H1 (cell line): ENCODE measurements at regions not wholly inside any gene's neighbourhood (a gene's known extent, or its start where the extent isn't known, plus 50 kb on each side); places are given as distances from the start of the nearest gene placed in this dataset.

ENCODE experiments used
- CTCF ChIA-PET: fragments of 300-600 bp; sonication (Branson Sonifier 250); formaldehyde crosslinking; loops from one replicate; lab custom pipeline; 2021; ENCODE audit not compliant: partially characterized antibody; lab: Charles Lee
- POLR2A ChIA-PET: fragments of 300-600 bp; sonication (Branson Sonifier 250); formaldehyde crosslinking; loops from one replicate; lab custom pipeline; 2021; ENCODE audit warnings: inconsistent platforms; ENCODE audit not compliant: partially characterized antibody; lab: Charles Lee
- DNase-seq, 2 experiments: peaks; one replicate each; pipeline versions ENCODE4 v3.0.0 to v3.0.0-alpha.2; 2010 to 2022; ENCODE audit warnings: low spot score in 2 of 2, low read depth in 1 of 2, mixed read lengths in 1 of 2
- FAIRE-seq: peaks from 2 replicates; lab custom pipeline; 2011; peaks lifted over from hg19 to GRCh38; lab: Jason Lieb, UNC
- H2AFZ ChIP-seq: 2 replicates; pipeline ENCODE4 v1.8.1; 2012; ENCODE audit warnings: low read length, inconsistent platforms
- H2AK5ac ChIP-seq: 2 replicates; pipeline ENCODE4 v1.6.1; 2013; ENCODE audit warnings: low read depth, low read length
- H2BK120ac ChIP-seq: replicated peaks from 2 replicates; pipeline ENCODE3; 2013; ENCODE audit warnings: low read depth, low read length, inconsistent platforms
- H2BK12ac ChIP-seq: 2 replicates; pipeline ENCODE4 v1.6.1; 2013; ENCODE audit warnings: low read depth, low read length
- H2BK15ac ChIP-seq: 2 replicates; pipeline ENCODE4 v1.6.1; 2013; ENCODE audit warnings: low read length
- H2BK20ac ChIP-seq: 2 replicates; pipeline ENCODE4 v1.6.1; 2013; ENCODE audit warnings: low read length
- H2BK5ac ChIP-seq: 2 replicates; pipeline ENCODE4 v1.6.1; 2013; ENCODE audit warnings: low read depth, low read length
- H3K14ac ChIP-seq: 2 replicates; pipeline ENCODE4 v1.6.1; 2013; ENCODE audit warnings: inconsistent platforms; ENCODE audit not compliant: insufficient read length
- H3K18ac ChIP-seq: 2 replicates; pipeline ENCODE4 v1.6.1; 2013; ENCODE audit warnings: low read length; ENCODE audit errors: extremely low read depth
- H3K23ac ChIP-seq: 2 replicates; pipeline ENCODE4 v1.6.1; 2013; ENCODE audit warnings: inconsistent platforms; ENCODE audit not compliant: insufficient read length
- H3K23me2 ChIP-seq: 2 replicates; pipeline ENCODE4 v1.6.1; 2013; ENCODE audit warnings: low read depth, low read length
- H3K27ac ChIP-seq: 2 replicates; pipeline ENCODE4 v1.6.1; 2011; ENCODE audit warnings: low read depth, low read length, inconsistent platforms
- H3K27me3 ChIP-seq, 4 experiments: replicated peaks in 1 of 4; 1 replicate in 1 of 4; 2 replicates in 3 of 4; pipeline versions ENCODE4 v1.6.1 to v1.8.1; 2011 to 2013; ENCODE audit warnings: low read length in 3 of 4, mild to moderate bottlenecking in 3 of 4, inconsistent platforms in 2 of 4, mixed read lengths in 2 of 4, moderate library complexity in 1 of 4; ENCODE audit not compliant: control insufficient read depth in 3 of 4, insufficient read depth in 3 of 4; ENCODE audit errors: extremely low read depth in 1 of 4
- H3K36me3 ChIP-seq, 4 experiments: 2 replicates each; pipeline versions ENCODE4 v1.6.1 to v1.8.1; 2011 to 2013; ENCODE audit warnings: mild to moderate bottlenecking in 4 of 4, low read length in 3 of 4, moderate library complexity in 2 of 4, control low read depth in 1 of 4, inconsistent platforms in 1 of 4; ENCODE audit not compliant: insufficient read depth in 4 of 4, control insufficient read depth in 2 of 4
- H3K4ac ChIP-seq: replicated peaks from 2 replicates; pipeline ENCODE3; 2013; ENCODE audit warnings: low read length, low read depth, mixed read lengths, inconsistent platforms; ENCODE audit not compliant: insufficient read length
- H3K4me1 ChIP-seq, 4 experiments: replicated peaks in 1 of 4; 1 replicate in 1 of 4; 2 replicates in 3 of 4; pipeline versions ENCODE4 v1.6.1 to v1.8.1; 2011 to 2013; ENCODE audit warnings: low read length in 3 of 4, inconsistent platforms in 2 of 4, mixed read lengths in 1 of 4; ENCODE audit not compliant: insufficient read depth in 4 of 4, control insufficient read depth in 3 of 4
- H3K4me2 ChIP-seq, 2 experiments: 2 replicates each; pipeline versions ENCODE4 v1.6.1 to v1.8.1; 2011 to 2013; ENCODE audit warnings: low read depth in 2 of 2, low read length in 2 of 2, control low read depth in 1 of 2, inconsistent platforms in 1 of 2, mild to moderate bottlenecking in 1 of 2; ENCODE audit not compliant: insufficient read depth in 1 of 2
- H3K4me3 ChIP-seq, 4 experiments: fragments of 200-600, 300-600 bp in 1 of 4; sonication (generic), shearing (Covaris generic), sonication (Bioruptor Twin) in 1 of 4; 2 replicates each; pipeline versions ENCODE4 v1.5.1 to v1.8.1; 2011 to 2016; ENCODE audit warnings: low read length in 4 of 4, low read depth in 3 of 4, control low read depth in 2 of 4, inconsistent platforms in 2 of 4, mild to moderate bottlenecking in 2 of 4, mixed read lengths in 1 of 4, moderate library complexity in 1 of 4; ENCODE audit not compliant: insufficient read depth in 2 of 4; ENCODE audit errors: extremely low read depth in 1 of 4
- H3K56ac ChIP-seq: replicated peaks from 2 replicates; pipeline ENCODE3; 2013; ENCODE audit warnings: low read depth, mild to moderate bottlenecking, mixed read lengths, low read length, inconsistent platforms; ENCODE audit not compliant: insufficient read length
- H3K79me1 ChIP-seq: 2 replicates; pipeline ENCODE4 v1.6.1; 2013; ENCODE audit warnings: low read depth, low read length, control low read depth
- H3K79me2 ChIP-seq, 2 experiments: 2 replicates each; pipeline versions ENCODE4 v1.6.1 to v1.8.1; 2012 to 2013; ENCODE audit warnings: low read length in 2 of 2, mild to moderate bottlenecking in 2 of 2, inconsistent platforms in 1 of 2; ENCODE audit not compliant: insufficient read depth in 2 of 2, control insufficient read depth in 1 of 2
- H3K9ac ChIP-seq, 4 experiments: replicated peaks in 1 of 4; 1 replicate in 1 of 4; 2 replicates in 3 of 4; pipeline versions ENCODE4 v1.6.1 to v1.8.1; 2011 to 2013; ENCODE audit warnings: low read depth in 3 of 4, low read length in 3 of 4, control low read depth in 2 of 4, mild to moderate bottlenecking in 2 of 4, moderate library complexity in 2 of 4, inconsistent platforms in 1 of 4; ENCODE audit errors: extremely low read depth in 1 of 4
- H3K9me3 ChIP-seq, 2 experiments: 2 replicates each; pipeline versions ENCODE4 v1.6.1 to v1.8.1; 2012 to 2013; ENCODE audit warnings: mild to moderate bottlenecking in 2 of 2, moderate library complexity in 2 of 2, control low read depth in 1 of 2, inconsistent platforms in 1 of 2, low read depth in 1 of 2, low read length in 1 of 2, mixed read lengths in 1 of 2; ENCODE audit not compliant: insufficient read depth in 2 of 2
- H4K20me1 ChIP-seq, 2 experiments: replicated peaks in 1 of 2; 2 replicates each; pipeline versions ENCODE3 to v1.8.1; 2011 to 2013; ENCODE audit warnings: inconsistent platforms in 2 of 2, low read length in 2 of 2, mild to moderate bottlenecking in 1 of 2; ENCODE audit not compliant: insufficient read depth in 2 of 2, control insufficient read depth in 1 of 2
- H4K5ac ChIP-seq: 2 replicates; pipeline ENCODE4 v1.6.1; 2013; ENCODE audit warnings: low read length, low read depth, mixed read lengths, inconsistent platforms; ENCODE audit not compliant: insufficient read length
- H4K8ac ChIP-seq: 2 replicates; pipeline ENCODE4 v1.8.0; 2013; ENCODE audit warnings: mild to moderate bottlenecking, moderate library complexity, low read length, inconsistent platforms; ENCODE audit not compliant: insufficient read depth; ENCODE audit errors: extremely low read depth
- H4K91ac ChIP-seq: replicated peaks from 2 replicates; pipeline ENCODE3; 2013; ENCODE audit warnings: low read length, mixed read lengths, inconsistent platforms; ENCODE audit not compliant: insufficient read length
- EGR1 ChIP-seq: IDR thresholded peaks from 2 replicates; pipeline ENCODE4 v1.6.1; 2011; ENCODE audit warnings: low read depth, low read length, borderline replicate concordance
- POLR2AphosphoS5 ChIP-seq: IDR thresholded peaks from 2 replicates; pipeline ENCODE4 v1.6.1; 2011; ENCODE audit warnings: low read depth, low read length
- RNF2 ChIP-seq: fragments of 200-900, 300-1000 bp; sonication (generic); IDR thresholded peaks from 2 replicates; pipeline ENCODE4 v1.7.1; 2016; ENCODE audit warnings: borderline replicate concordance, low read depth, mild to moderate bottlenecking, antibody characterized with exemption, low read length; ENCODE audit not compliant: poor library complexity, severe bottlenecking; ENCODE audit errors: missing control alignments
- SP1 ChIP-seq: IDR thresholded peaks from 2 replicates; pipeline ENCODE4 v1.6.1; 2011; ENCODE audit warnings: low read depth, low read length
- TBP ChIP-seq: IDR thresholded peaks from 2 replicates; pipeline ENCODE4 v1.6.1; 2011; ENCODE audit warnings: low read depth, low read length, improper control_type of control experiment
- WGBS, 2 experiments: shearing (Covaris generic) in 1 of 2; methylation state at CpG; one replicate each; pipeline versions ENCODE4 v1.1.6 to v1.1.7; 2013 to 2015; ENCODE audit warnings: low lambda C conversion rate in 2 of 2, mixed read lengths in 2 of 2, inconsistent platforms in 1 of 2, low coverage in 1 of 2, missing lambda C conversion rate in 1 of 2; ENCODE audit not compliant: insufficient replicate concordance in 2 of 2, insufficient coverage in 1 of 2, insufficient read length in 1 of 2; ENCODE audit errors: extremely low coverage in 1 of 2, missing lambda C conversion rate in 1 of 2; 5-methylcytosine and 5-hydroxymethylcytosine counted together

DNA sequence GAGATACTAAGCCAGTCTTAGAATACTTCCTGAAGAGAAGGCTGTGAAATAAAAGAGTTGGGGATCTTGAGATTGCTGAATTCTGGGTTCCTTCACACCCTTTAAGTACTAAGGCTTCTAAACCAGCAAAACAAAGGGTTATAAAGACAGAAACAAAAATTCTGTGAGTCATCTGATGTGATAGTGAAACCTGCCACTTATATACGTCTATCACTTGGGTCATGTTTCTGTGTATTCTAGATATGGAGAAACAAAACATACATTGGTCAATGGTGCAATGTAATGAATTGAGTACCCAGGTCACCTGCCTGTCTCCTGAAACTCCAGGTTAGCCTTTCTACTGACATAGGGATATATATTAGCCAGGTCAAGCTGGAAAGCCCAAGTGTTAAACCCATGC is 319.3 kb upstream of the GRAMD2B start:
- H2BK20ac ChIP-seq = no peak overlapping the region
- H3K23ac ChIP-seq = no peak overlapping the region
- FAIRE-seq = no peak
- H3K4me2 ChIP-seq = no peak overlapping the region
- H4K8ac ChIP-seq = no peak overlapping the region
- CTCF ChIA-PET = no interaction called here
- H3K79me1 ChIP-seq = no peaks in the 10 kb centered on the region
- H3K27me3 ChIP-seq = no peaks in the 10 kb centered on the region
- H2BK15ac ChIP-seq = no peak overlapping the region
- no peak overlapping the region for H3K4me3 ChIP-seq
- H3K56ac ChIP-seq = no peak overlapping the region
- no peaks in the 10 kb centered on the region for H3K36me3 ChIP-seq
- no peak overlapping the region for H2AFZ ChIP-seq
- no peak for TF ChIP-seq TBP
- no peak for TF ChIP-seq RNF2
- TF ChIP-seq SP1 = no peak
- TF ChIP-seq POLR2AphosphoS5 = no peak
- no peak for TF ChIP-seq EGR1
- H4K5ac ChIP-seq = no peak overlapping the region
- no peak overlapping the region for H4K91ac ChIP-seq
- H3K9me3 ChIP-seq = no peaks in the 10 kb centered on the region
- H3K4me1 ChIP-seq = peaks cover 0 to 4% (median 0%) of the 10 kb centered on the region in 4 experiments; a peak in 2 of 7 replicates
- no peak overlapping the region for H3K9ac ChIP-seq
- no peaks in the 10 kb centered on the region for H3K79me2 ChIP-seq
- H3K23me2 ChIP-seq = no peaks in the 10 kb centered on the region
- no peak overlapping the region for H2BK5ac ChIP-seq
- no peak overlapping the region for H3K14ac ChIP-seq
- POLR2A ChIA-PET = no interaction called here
- no peak overlapping the region for H2BK12ac ChIP-seq
- no peak overlapping the region for H3K27ac ChIP-seq
- DNase-seq = no peak
- 84% methylated on average over 1 of the region's 1 CpG; no CpG with 5 or more reads in 1 of the 2 experiments for WGBS, 2 experiments
- H3K18ac ChIP-seq = no peak overlapping the region
- H3K4ac ChIP-seq = no peak overlapping the region
- no peaks in the 10 kb centered on the region for H4K20me1 ChIP-seq
- H2BK120ac ChIP-seq = no peak overlapping the region
- H2AK5ac ChIP-seq = no peak overlapping the region
